ENCODE measurements at regions not wholly inside any gene's neighbourhood (a gene's known extent, or its start where the extent isn't known, plus 50 kb on each side); places are given as distances from the start of the nearest gene placed in this dataset.

GRCh38 chr7:106480161-106480579 is 180.8 kb downstream of the CCDC71L start:
- no peak for TF ChIP-seq ARNTL (CRISPR knock-in tag; IDR thresholded peaks at IDR 0.05; ENCODE audit: borderline replicate concordance, low read depth)
- TF ChIP-seq SNAI2 (CRISPR knock-in tag; IDR thresholded peaks at IDR 0.05): no peak
- TF ChIP-seq ZNF8 (CRISPR knock-in tag; IDR thresholded peaks at IDR 0.05): no peak
- TF ChIP-seq TSHZ2 (CRISPR knock-in tag; IDR thresholded peaks at IDR 0.05): no peak

Data from SK-N-SH treated with all-trans-retinoic acid at 6 μM for 48 hours (cell line).